H1 (cell line): ENCODE measurements at regions not wholly inside any gene's neighbourhood (a gene's known extent, or its start where the extent isn't known, plus 50 kb on each side); places are given as distances from the start of the nearest gene placed in this dataset.

Source experiments
- CTCF ChIA-PET: fragments of 300-600 bp; sonication (Branson Sonifier 250); formaldehyde crosslinking; loops from one replicate; lab custom pipeline; 2021; ENCODE audit not compliant: partially characterized antibody; lab: Charles Lee
- POLR2A ChIA-PET: fragments of 300-600 bp; sonication (Branson Sonifier 250); formaldehyde crosslinking; loops from one replicate; lab custom pipeline; 2021; ENCODE audit warnings: inconsistent platforms; ENCODE audit not compliant: partially characterized antibody; lab: Charles Lee
- DNase-seq, 2 experiments: peaks; one replicate each; pipeline versions ENCODE4 v3.0.0 to v3.0.0-alpha.2; 2010 to 2022; ENCODE audit warnings: low spot score in 2 of 2, low read depth in 1 of 2, mixed read lengths in 1 of 2
- FAIRE-seq: peaks from 2 replicates; lab custom pipeline; 2011; peaks lifted over from hg19 to GRCh38; lab: Jason Lieb, UNC
- H2AFZ ChIP-seq: 2 replicates; pipeline ENCODE4 v1.8.1; 2012; ENCODE audit warnings: low read length, inconsistent platforms
- H2AK5ac ChIP-seq: 2 replicates; pipeline ENCODE4 v1.6.1; 2013; ENCODE audit warnings: low read depth, low read length
- H2BK120ac ChIP-seq: replicated peaks from 2 replicates; pipeline ENCODE3; 2013; ENCODE audit warnings: low read depth, low read length, inconsistent platforms
- H2BK12ac ChIP-seq: 2 replicates; pipeline ENCODE4 v1.6.1; 2013; ENCODE audit warnings: low read depth, low read length
- H2BK15ac ChIP-seq: 2 replicates; pipeline ENCODE4 v1.6.1; 2013; ENCODE audit warnings: low read length
- H2BK20ac ChIP-seq: 2 replicates; pipeline ENCODE4 v1.6.1; 2013; ENCODE audit warnings: low read length
- H2BK5ac ChIP-seq: 2 replicates; pipeline ENCODE4 v1.6.1; 2013; ENCODE audit warnings: low read depth, low read length
- H3K14ac ChIP-seq: 2 replicates; pipeline ENCODE4 v1.6.1; 2013; ENCODE audit warnings: inconsistent platforms; ENCODE audit not compliant: insufficient read length
- H3K18ac ChIP-seq: 2 replicates; pipeline ENCODE4 v1.6.1; 2013; ENCODE audit warnings: low read length; ENCODE audit errors: extremely low read depth
- H3K23ac ChIP-seq: 2 replicates; pipeline ENCODE4 v1.6.1; 2013; ENCODE audit warnings: inconsistent platforms; ENCODE audit not compliant: insufficient read length
- H3K23me2 ChIP-seq: 2 replicates; pipeline ENCODE4 v1.6.1; 2013; ENCODE audit warnings: low read depth, low read length
- H3K27ac ChIP-seq: 2 replicates; pipeline ENCODE4 v1.6.1; 2011; ENCODE audit warnings: low read depth, low read length, inconsistent platforms
- H3K27me3 ChIP-seq, 4 experiments: replicated peaks in 1 of 4; 1 replicate in 1 of 4; 2 replicates in 3 of 4; pipeline versions ENCODE4 v1.6.1 to v1.8.1; 2011 to 2013; ENCODE audit warnings: low read length in 3 of 4, mild to moderate bottlenecking in 3 of 4, inconsistent platforms in 2 of 4, mixed read lengths in 2 of 4, moderate library complexity in 1 of 4; ENCODE audit not compliant: control insufficient read depth in 3 of 4, insufficient read depth in 3 of 4; ENCODE audit errors: extremely low read depth in 1 of 4
- H3K36me3 ChIP-seq, 4 experiments: 2 replicates each; pipeline versions ENCODE4 v1.6.1 to v1.8.1; 2011 to 2013; ENCODE audit warnings: mild to moderate bottlenecking in 4 of 4, low read length in 3 of 4, moderate library complexity in 2 of 4, control low read depth in 1 of 4, inconsistent platforms in 1 of 4; ENCODE audit not compliant: insufficient read depth in 4 of 4, control insufficient read depth in 2 of 4
- H3K4ac ChIP-seq: replicated peaks from 2 replicates; pipeline ENCODE3; 2013; ENCODE audit warnings: low read length, low read depth, mixed read lengths, inconsistent platforms; ENCODE audit not compliant: insufficient read length
- H3K4me1 ChIP-seq, 4 experiments: replicated peaks in 1 of 4; 1 replicate in 1 of 4; 2 replicates in 3 of 4; pipeline versions ENCODE4 v1.6.1 to v1.8.1; 2011 to 2013; ENCODE audit warnings: low read length in 3 of 4, inconsistent platforms in 2 of 4, mixed read lengths in 1 of 4; ENCODE audit not compliant: insufficient read depth in 4 of 4, control insufficient read depth in 3 of 4
- H3K4me2 ChIP-seq, 2 experiments: 2 replicates each; pipeline versions ENCODE4 v1.6.1 to v1.8.1; 2011 to 2013; ENCODE audit warnings: low read depth in 2 of 2, low read length in 2 of 2, control low read depth in 1 of 2, inconsistent platforms in 1 of 2, mild to moderate bottlenecking in 1 of 2; ENCODE audit not compliant: insufficient read depth in 1 of 2
- H3K4me3 ChIP-seq, 4 experiments: fragments of 200-600, 300-600 bp in 1 of 4; sonication (generic), shearing (Covaris generic), sonication (Bioruptor Twin) in 1 of 4; 2 replicates each; pipeline versions ENCODE4 v1.5.1 to v1.8.1; 2011 to 2016; ENCODE audit warnings: low read length in 4 of 4, low read depth in 3 of 4, control low read depth in 2 of 4, inconsistent platforms in 2 of 4, mild to moderate bottlenecking in 2 of 4, mixed read lengths in 1 of 4, moderate library complexity in 1 of 4; ENCODE audit not compliant: insufficient read depth in 2 of 4; ENCODE audit errors: extremely low read depth in 1 of 4
- H3K56ac ChIP-seq: replicated peaks from 2 replicates; pipeline ENCODE3; 2013; ENCODE audit warnings: low read depth, mild to moderate bottlenecking, mixed read lengths, low read length, inconsistent platforms; ENCODE audit not compliant: insufficient read length
- H3K79me1 ChIP-seq: 2 replicates; pipeline ENCODE4 v1.6.1; 2013; ENCODE audit warnings: low read depth, low read length, control low read depth
- H3K79me2 ChIP-seq, 2 experiments: 2 replicates each; pipeline versions ENCODE4 v1.6.1 to v1.8.1; 2012 to 2013; ENCODE audit warnings: low read length in 2 of 2, mild to moderate bottlenecking in 2 of 2, inconsistent platforms in 1 of 2; ENCODE audit not compliant: insufficient read depth in 2 of 2, control insufficient read depth in 1 of 2
- H3K9ac ChIP-seq, 4 experiments: replicated peaks in 1 of 4; 1 replicate in 1 of 4; 2 replicates in 3 of 4; pipeline versions ENCODE4 v1.6.1 to v1.8.1; 2011 to 2013; ENCODE audit warnings: low read depth in 3 of 4, low read length in 3 of 4, control low read depth in 2 of 4, mild to moderate bottlenecking in 2 of 4, moderate library complexity in 2 of 4, inconsistent platforms in 1 of 4; ENCODE audit errors: extremely low read depth in 1 of 4
- H3K9me3 ChIP-seq, 2 experiments: 2 replicates each; pipeline versions ENCODE4 v1.6.1 to v1.8.1; 2012 to 2013; ENCODE audit warnings: mild to moderate bottlenecking in 2 of 2, moderate library complexity in 2 of 2, control low read depth in 1 of 2, inconsistent platforms in 1 of 2, low read depth in 1 of 2, low read length in 1 of 2, mixed read lengths in 1 of 2; ENCODE audit not compliant: insufficient read depth in 2 of 2
- H4K20me1 ChIP-seq, 2 experiments: replicated peaks in 1 of 2; 2 replicates each; pipeline versions ENCODE3 to v1.8.1; 2011 to 2013; ENCODE audit warnings: inconsistent platforms in 2 of 2, low read length in 2 of 2, mild to moderate bottlenecking in 1 of 2; ENCODE audit not compliant: insufficient read depth in 2 of 2, control insufficient read depth in 1 of 2
- H4K5ac ChIP-seq: 2 replicates; pipeline ENCODE4 v1.6.1; 2013; ENCODE audit warnings: low read length, low read depth, mixed read lengths, inconsistent platforms; ENCODE audit not compliant: insufficient read length
- H4K8ac ChIP-seq: 2 replicates; pipeline ENCODE4 v1.8.0; 2013; ENCODE audit warnings: mild to moderate bottlenecking, moderate library complexity, low read length, inconsistent platforms; ENCODE audit not compliant: insufficient read depth; ENCODE audit errors: extremely low read depth
- H4K91ac ChIP-seq: replicated peaks from 2 replicates; pipeline ENCODE3; 2013; ENCODE audit warnings: low read length, mixed read lengths, inconsistent platforms; ENCODE audit not compliant: insufficient read length
- JUND ChIP-seq: IDR thresholded peaks from 2 replicates; pipeline ENCODE4 v1.6.1; 2011; ENCODE audit warnings: mild to moderate bottlenecking, improper control_type of control experiment, low read length
- WGBS, 2 experiments: shearing (Covaris generic) in 1 of 2; methylation state at CpG; one replicate each; pipeline versions ENCODE4 v1.1.6 to v1.1.7; 2013 to 2015; ENCODE audit warnings: low lambda C conversion rate in 2 of 2, mixed read lengths in 2 of 2, inconsistent platforms in 1 of 2, low coverage in 1 of 2, missing lambda C conversion rate in 1 of 2; ENCODE audit not compliant: insufficient replicate concordance in 2 of 2, insufficient coverage in 1 of 2, insufficient read length in 1 of 2; ENCODE audit errors: extremely low coverage in 1 of 2, missing lambda C conversion rate in 1 of 2; 5-methylcytosine and 5-hydroxymethylcytosine counted together
- TF ChIP-seq, protein P1 (sequence below), 3 experiments: IDR thresholded peaks; 1 replicate in 2 of 3; 2 replicates in 1 of 3; pipeline versions ENCODE4 v1.5.1 to v1.6.1; 2011; ENCODE audit warnings: low read length in 3 of 3, mild to moderate bottlenecking in 3 of 3, inconsistent platforms in 2 of 3, low read depth in 1 of 3, moderate library complexity in 1 of 3; ENCODE audit not compliant: insufficient read depth in 1 of 3; ENCODE audit errors: control extremely low read depth in 1 of 3

DNA sequence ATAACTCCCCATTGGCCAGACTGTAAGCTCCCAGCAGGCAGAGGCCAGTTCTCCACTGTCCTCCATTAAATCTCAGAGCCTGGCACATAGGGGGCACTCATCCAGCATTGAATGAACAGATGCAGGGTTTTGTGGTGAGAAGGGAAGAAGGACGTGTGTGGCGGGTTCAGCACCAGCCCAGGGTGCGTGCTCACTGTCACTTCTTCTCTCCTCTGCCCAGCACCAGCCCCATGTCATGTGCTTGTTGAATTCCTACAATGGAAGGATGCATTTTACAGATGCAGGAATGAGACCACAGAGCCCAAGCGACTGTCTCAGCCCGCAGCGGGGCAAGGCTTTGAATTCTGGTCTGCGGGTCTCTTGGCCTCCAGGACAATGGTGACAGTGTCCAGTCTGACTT is 149.9 kb downstream of the CEBPB start:
- no peaks in the 10 kb centered on the region for H3K9me3 ChIP-seq
- H3K23me2 ChIP-seq, result no peaks in the 10 kb centered on the region
- 96% methylated on average over 3 of the region's 7 CpGs; no CpG with 5 or more reads in 1 of the 2 experiments for whole genome bisulfite sequencing, 2 experiments
- no peak overlapping the region for H4K91ac ChIP-seq
- H4K5ac ChIP-seq, result no peak overlapping the region
- no peak overlapping the region for H2AK5ac ChIP-seq
- H2BK20ac ChIP-seq, result no peak overlapping the region
- H3K27me3 ChIP-seq, result no peaks in the 10 kb centered on the region; a peak in 1 of 7 replicates
- H4K8ac ChIP-seq, result no peak overlapping the region
- H3K36me3 ChIP-seq, result no peaks in the 10 kb centered on the region
- H2BK120ac ChIP-seq, result no peak overlapping the region
- H3K56ac ChIP-seq, result no peak overlapping the region
- DNase-seq (no peak), FAIRE-seq (no peak)
- H3K14ac ChIP-seq, result no peak overlapping the region
- no peak overlapping the region for H3K4me3 ChIP-seq
- no peaks in the 10 kb centered on the region for H4K20me1 ChIP-seq
- no peak overlapping the region for H3K27ac ChIP-seq
- H2BK12ac ChIP-seq, result no peak overlapping the region
- no peak overlapping the region for H3K4ac ChIP-seq
- no peaks in the 10 kb centered on the region for H3K79me2 ChIP-seq
- ChIA-PET CTCF (interaction anchor here (0.7 to 1.5 kb wide), 4 partner anchors 11 to 248 kb away, joined by 3 to 5 read pairs (median 4); no protein-coding TSS in a partner anchor), POLR2A (interaction anchor here (0.8 to 2.5 kb wide), 3 partner anchors 11 to 150 kb away, joined by 3 to 7 read pairs (median 4); partner anchors contain the start of gene CEBPB)
- H3K18ac ChIP-seq, result no peak overlapping the region
- H2BK5ac ChIP-seq, result no peak overlapping the region
- no peak overlapping the region for H2AFZ ChIP-seq
- no peak overlapping the region for H3K4me2 ChIP-seq
- H3K79me1 ChIP-seq, result no peaks in the 10 kb centered on the region
- TF ChIP-seq, protein P1, sequence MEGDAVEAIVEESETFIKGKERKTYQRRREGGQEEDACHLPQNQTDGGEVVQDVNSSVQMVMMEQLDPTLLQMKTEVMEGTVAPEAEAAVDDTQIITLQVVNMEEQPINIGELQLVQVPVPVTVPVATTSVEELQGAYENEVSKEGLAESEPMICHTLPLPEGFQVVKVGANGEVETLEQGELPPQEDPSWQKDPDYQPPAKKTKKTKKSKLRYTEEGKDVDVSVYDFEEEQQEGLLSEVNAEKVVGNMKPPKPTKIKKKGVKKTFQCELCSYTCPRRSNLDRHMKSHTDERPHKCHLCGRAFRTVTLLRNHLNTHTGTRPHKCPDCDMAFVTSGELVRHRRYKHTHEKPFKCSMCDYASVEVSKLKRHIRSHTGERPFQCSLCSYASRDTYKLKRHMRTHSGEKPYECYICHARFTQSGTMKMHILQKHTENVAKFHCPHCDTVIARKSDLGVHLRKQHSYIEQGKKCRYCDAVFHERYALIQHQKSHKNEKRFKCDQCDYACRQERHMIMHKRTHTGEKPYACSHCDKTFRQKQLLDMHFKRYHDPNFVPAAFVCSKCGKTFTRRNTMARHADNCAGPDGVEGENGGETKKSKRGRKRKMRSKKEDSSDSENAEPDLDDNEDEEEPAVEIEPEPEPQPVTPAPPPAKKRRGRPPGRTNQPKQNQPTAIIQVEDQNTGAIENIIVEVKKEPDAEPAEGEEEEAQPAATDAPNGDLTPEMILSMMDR (IDR thresholded peaks at IDR 0.05; ENCODE audit: control extremely low read depth in 1 of 3, insufficient read depth in 1 of 3, low read depth in 1 of 3, low read length in 3 of 3), result peak in 1 of 3 experiments; percentile 2; a peak in 1 of 4 replicates
- TF ChIP-seq JUND, result no peak
- peaks cover 0 to 8% (median 1%) of the 10 kb centered on the region in 4 experiments; a peak in 3 of 7 replicates for H3K4me1 ChIP-seq
- no peak overlapping the region for H3K9ac ChIP-seq
- no peak overlapping the region for H3K23ac ChIP-seq
- 0 out of 2 replicates have a peak overlapping the region, but pooled peaks have one; percentile 46 for H2BK15ac ChIP-seq
